NCI-H1105 treated with DMSO at 0.1 percent for 48 hours (cell line): ENCODE measurements at regions not wholly inside any gene's neighbourhood (a gene's known extent, or its start where the extent isn't known, plus 50 kb on each side); places are given as distances from the start of the nearest gene placed in this dataset.
"Not testable (repeated sequence)": the region's sequence is repeated elsewhere in the genome, so short reads cannot be mapped to it uniquely, and the experiment has no call there.

Experiments used
- DNase-seq: peaks from one replicate; lab custom pipeline; 2025; lab: John Stamatoyannopoulos, UW

GRCh38 chr4:10276152-10276551 is 159.6 kb upstream of the WDR1 start:
- no peak for DNase-seq

- DNase-seq, result no peak
Measured at GRCh38 chr4:10275696-10276095, 159.1 kb upstream of the WDR1 start.

- DNase-seq, result no peak
Measured at GRCh38 chr4:10273030-10273429, 156.4 kb upstream of the WDR1 start.

- no peak for DNase-seq
Measured at GRCh38 chr4:10272511-10272910, 155.9 kb upstream of the WDR1 start.

GRCh38 chr4:10267066-10267465 is 150.5 kb upstream of the WDR1 start:
- DNase-seq, result no peak

- no peak for DNase-seq
Measured at GRCh38 chr4:10260777-10261176, 144.2 kb upstream of the WDR1 start.

GRCh38 chr4:10259976-10260375 is 143.4 kb upstream of the WDR1 start:
- no peak for DNase-seq

GRCh38 chr4:10256203-10256602 is 139.6 kb upstream of the WDR1 start:
- no peak for DNase-seq

GRCh38 chr4:10253765-10254164 is 137.2 kb upstream of the WDR1 start:
- no peak for DNase-seq

GRCh38 chr4:10245751-10246150 is 129.2 kb upstream of the WDR1 start:
- DNase-seq, result no peak

GRCh38 chr4:10243856-10244255 is 127.3 kb upstream of the WDR1 start:
- DNase-seq, result no peak

GRCh38 chr4:10240691-10241090 is 124.1 kb upstream of the WDR1 start:
- DNase-seq, result no peak

GRCh38 chr4:10239982-10240654 is 123.5 kb upstream of the WDR1 start:
- DNase-seq, result no peak

GRCh38 chr4:10237131-10237530 is 120.5 kb upstream of the WDR1 start:
- no peak for DNase-seq

GRCh38 chr4:10232114-10232513 is 115.5 kb upstream of the WDR1 start:
- no peak for DNase-seq

- no peak for DNase-seq
Measured at GRCh38 chr4:10226756-10227155, 110.2 kb upstream of the WDR1 start.

GRCh38 chr4:10225096-10225495 is 108.5 kb upstream of the WDR1 start:
- DNase-seq, result no peak

- DNase-seq, result no peak
Measured at GRCh38 chr4:10223782-10224181, 107.2 kb upstream of the WDR1 start.

GRCh38 chr4:10213481-10213880 is 96.9 kb upstream of the WDR1 start:
- not testable (repeated sequence) for DNase-seq

GRCh38 chr4:10212901-10213300 is 96.3 kb upstream of the WDR1 start:
- no peak for DNase-seq

GRCh38 chr4:10212400-10212799 is 95.8 kb upstream of the WDR1 start:
- no peak for DNase-seq

- DNase-seq, result no peak
Measured at GRCh38 chr4:10207116-10207515, 90.5 kb upstream of the WDR1 start.

GRCh38 chr4:10205223-10205622 is 88.6 kb upstream of the WDR1 start:
- no peak for DNase-seq

- DNase-seq, result no peak
Measured at GRCh38 chr4:10204401-10205058, 87.9 kb upstream of the WDR1 start.
